GM12891 (cell line): ENCODE measurements at regions not wholly inside any gene's neighbourhood (a gene's known extent, or its start where the extent isn't known, plus 50 kb on each side); places are given as distances from the start of the nearest gene placed in this dataset.

Source experiments
- DNase-seq: peaks from one replicate; pipeline ENCODE4 v3.0.0; 2011; ENCODE audit warnings: low spot score; ENCODE audit not compliant: insufficient read length
- FAIRE-seq: peaks from 2 replicates; lab custom pipeline; 2011; peaks lifted over from hg19 to GRCh38; lab: Jason Lieb, UNC
- PAX5 ChIP-seq: IDR thresholded peaks from 2 replicates; pipeline ENCODE4 v1.6.1; 2011; ENCODE audit warnings: low read length, moderate library complexity, mild to moderate bottlenecking; ENCODE audit not compliant: insufficient read depth, severe bottlenecking
- POLR2A ChIP-seq: IDR thresholded peaks from 2 replicates; pipeline ENCODE4 v1.6.1; 2011; ENCODE audit warnings: low read depth, low read length, control low read depth
- POLR2AphosphoS5 ChIP-seq: IDR thresholded peaks from 2 replicates; pipeline ENCODE4 v1.6.1; 2011; ENCODE audit warnings: low read depth, low read length, control low read depth
- POU2F2 ChIP-seq: IDR thresholded peaks from 2 replicates; pipeline ENCODE4 v1.6.1; 2011; ENCODE audit warnings: low read depth, mild to moderate bottlenecking, control low read depth, low read length, moderate library complexity
- SPI1 ChIP-seq: IDR thresholded peaks from 2 replicates; pipeline ENCODE4 v1.6.1; 2011; ENCODE audit warnings: low read depth, low read length, control low read depth
- TAF1 ChIP-seq: IDR thresholded peaks from 2 replicates; pipeline ENCODE4 v1.6.1; 2011; ENCODE audit warnings: low read depth, low read length, control low read depth

- DNase-seq: no peak
- no peak for TF ChIP-seq POU2F2
- TF ChIP-seq POLR2AphosphoS5: no peak
- no peak for FAIRE-seq
These were observed 539.7 kb upstream of the MARCKS start for GRCh38 chr6:113317442-113317841.

- DNase-seq: no peak
These were observed 539.1 kb upstream of the MARCKS start for GRCh38 chr6:113317891-113318574.

DNA sequence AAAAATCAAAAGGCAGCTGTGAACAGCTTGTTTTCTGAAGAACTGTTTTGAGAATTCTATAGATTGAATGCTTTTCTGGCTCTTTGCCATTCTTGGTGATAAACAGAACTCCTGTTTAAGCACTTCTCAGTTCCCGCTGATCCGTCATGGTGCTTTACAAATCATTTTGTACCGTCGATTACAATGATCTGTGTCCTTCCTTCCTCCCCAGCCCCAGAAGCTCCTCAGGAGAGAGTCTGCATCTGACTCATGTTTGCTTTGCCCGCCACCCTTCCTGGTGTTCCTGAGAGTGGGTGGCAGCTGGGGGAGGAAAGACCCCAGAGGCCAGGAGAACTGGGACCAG lies 538.6 kb upstream of the MARCKS start:
- no peak for DNase-seq
- TF ChIP-seq SPI1 (no peak), POU2F2 (no peak), POLR2A (no peak), TAF1 (no peak), POLR2AphosphoS5 (no peak), PAX5 (no peak)
- FAIRE-seq: no peak

More at GRCh38 chr6:113317891-113318574, 539.1 kb upstream of the MARCKS start:
- TF ChIP-seq PAX5 (no peak), TAF1 (no peak), SPI1 (no peak), POLR2A (no peak), POU2F2 (no peak), POLR2AphosphoS5 (no peak)
- FAIRE-seq: no peak

GRCh38 chr6:113320653-113321052 lies 536.5 kb upstream of the MARCKS start:
- FAIRE-seq: no peak
- TF ChIP-seq POLR2AphosphoS5 (no peak), POLR2A (no peak), POU2F2 (no peak), TAF1 (no peak), PAX5 (no peak), SPI1 (no peak)

DNA sequence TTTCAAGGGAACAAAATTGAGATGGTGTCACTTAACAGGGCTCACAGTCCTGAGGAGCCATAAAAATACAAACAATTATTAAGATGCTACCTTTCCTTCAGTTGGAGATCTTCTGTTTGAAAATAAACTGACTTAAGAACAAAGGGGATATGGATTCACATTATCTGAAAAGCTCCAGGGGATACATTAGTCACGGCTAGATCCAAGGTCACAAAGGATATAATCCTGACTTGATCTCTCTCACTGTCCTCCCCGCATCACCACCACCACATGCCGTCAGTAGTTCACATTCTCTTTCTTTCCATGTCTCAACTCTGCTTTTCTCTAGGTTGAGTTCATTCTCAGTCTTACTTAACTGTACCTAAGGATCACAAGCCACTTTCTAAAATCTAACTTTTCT lies 530.4 kb upstream of the MARCKS start:
- no peak for FAIRE-seq
- DNase-seq: no peak
- TF ChIP-seq TAF1 (no peak), SPI1 (no peak), POU2F2 (no peak), POLR2AphosphoS5 (no peak), PAX5 (no peak), POLR2A (no peak)

More at GRCh38 chr6:113320653-113321052, 536.5 kb upstream of the MARCKS start:
- DNase-seq: no peak

- no peak for TF ChIP-seq TAF1
- TF ChIP-seq POLR2A: no peak
- no peak for TF ChIP-seq POLR2AphosphoS5
- TF ChIP-seq POU2F2: no peak
- no peak for TF ChIP-seq PAX5
- no peak for TF ChIP-seq SPI1
- no peak for DNase-seq
- FAIRE-seq: no peak
These were observed 528.2 kb upstream of the MARCKS start for GRCh38 chr6:113328886-113329381.

GRCh38 chr6:113329942-113330635 lies 527.1 kb upstream of the MARCKS start:
- no peak for DNase-seq
- FAIRE-seq: no peak
- TF ChIP-seq TAF1 (no peak), POLR2A (no peak), POLR2AphosphoS5 (no peak), POU2F2 (no peak), SPI1 (no peak), PAX5 (no peak)

DNA sequence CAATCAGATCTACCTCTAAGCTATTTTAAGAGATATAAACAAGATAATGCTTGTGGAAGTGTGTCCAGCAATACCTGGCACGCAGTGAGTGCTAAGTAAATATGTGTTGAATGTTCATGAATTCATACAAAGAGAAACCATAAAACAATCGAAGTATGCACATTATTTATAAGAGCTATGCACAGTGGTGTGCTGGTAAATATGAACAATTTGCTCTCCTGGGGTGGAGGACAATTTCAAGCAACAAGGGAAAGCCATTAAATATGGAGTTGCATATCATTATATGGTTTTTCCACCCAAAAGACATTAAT lies 526.6 kb upstream of the MARCKS start:
- no peak for DNase-seq
- TF ChIP-seq POU2F2 (no peak), TAF1 (no peak), PAX5 (no peak), SPI1 (no peak), POLR2A (no peak), POLR2AphosphoS5 (no peak)
- no peak for FAIRE-seq

DNA sequence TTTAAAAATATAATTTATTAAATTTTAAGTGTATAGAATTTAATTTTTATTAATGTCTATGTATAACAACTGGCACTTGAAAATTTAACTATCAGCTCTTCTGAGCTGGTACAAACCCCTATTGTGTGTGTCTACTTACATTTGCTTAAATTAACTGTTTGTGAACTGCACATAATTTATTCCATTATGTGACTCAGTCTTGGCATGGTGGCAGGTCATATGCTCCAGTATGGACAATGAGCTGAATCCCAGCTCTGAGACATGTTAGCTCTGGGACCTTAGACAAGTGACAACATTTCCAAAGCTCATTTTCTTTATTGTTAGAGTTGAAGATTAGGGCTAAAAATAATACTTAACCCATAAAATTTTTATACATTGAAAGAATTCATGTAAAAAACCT lies 526.1 kb upstream of the MARCKS start:
- TF ChIP-seq SPI1 (no peak), POLR2A (no peak), POLR2AphosphoS5 (no peak), PAX5 (no peak), POU2F2 (no peak), TAF1 (no peak)
- no peak for DNase-seq
- no peak for FAIRE-seq

- TF ChIP-seq SPI1: no peak
- TF ChIP-seq POLR2A: no peak
- TF ChIP-seq POLR2AphosphoS5: no peak
- no peak for TF ChIP-seq POU2F2
- no peak for TF ChIP-seq PAX5
- no peak for TF ChIP-seq TAF1
- FAIRE-seq (no peak), DNase-seq (no peak)
These were observed 518.5 kb upstream of the MARCKS start for GRCh38 chr6:113338644-113339043.

DNA sequence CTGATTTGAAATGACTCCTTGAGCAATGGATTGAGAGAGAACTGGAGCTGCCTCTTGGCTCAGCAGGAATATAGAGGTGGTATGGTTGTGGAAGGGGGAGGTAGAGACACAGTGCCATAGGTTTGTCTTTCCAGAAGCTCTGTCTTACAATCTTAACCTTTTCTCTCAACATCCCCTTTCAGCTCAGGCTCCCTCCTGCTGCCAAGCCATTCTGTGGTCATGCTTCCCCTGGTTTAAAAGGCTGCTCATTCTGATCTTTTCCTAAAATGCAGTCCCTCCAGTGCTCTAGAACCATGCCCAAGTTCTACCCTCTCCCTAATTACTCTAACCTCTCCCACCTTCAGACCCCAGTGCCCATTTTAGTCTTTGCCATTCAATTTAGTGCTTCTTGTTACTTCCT lies 517.9 kb upstream of the MARCKS start:
- TF ChIP-seq POU2F2 (no peak), PAX5 (no peak), SPI1 (no peak), POLR2A (no peak), POLR2AphosphoS5 (no peak), TAF1 (no peak)
- DNase-seq: no peak
- no peak for FAIRE-seq

DNA sequence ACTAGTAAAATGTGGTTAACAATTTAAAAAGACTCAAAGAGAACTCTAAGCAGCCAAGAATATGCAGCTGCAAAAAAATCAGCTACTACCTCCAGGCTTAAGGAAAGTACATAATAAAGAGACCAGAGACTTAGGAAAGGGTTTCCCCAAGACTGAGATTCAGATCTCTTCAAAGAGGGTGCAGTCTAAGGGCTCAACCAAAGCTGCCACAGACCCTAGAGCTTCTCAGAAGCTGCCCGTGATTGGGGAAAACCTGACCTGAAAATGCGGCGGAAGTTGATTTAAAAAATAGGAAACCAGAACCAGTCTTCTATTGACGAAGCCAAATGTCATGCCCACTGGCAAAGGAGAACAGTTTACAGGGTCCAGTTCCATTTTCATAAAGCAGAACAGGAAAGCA lies 516.8 kb upstream of the MARCKS start:
- DNase-seq (no peak), FAIRE-seq (no peak)

More for the DNA sequence above, 516.8 kb upstream of the MARCKS start:
- TF ChIP-seq SPI1 (no peak), POLR2A (no peak), PAX5 (no peak), TAF1 (no peak), POU2F2 (no peak)
